Hippocampal formation (tissue), 2 donors: ENCODE measurements at regions not wholly inside any gene's neighbourhood (a gene's known extent, or its start where the extent isn't known, plus 50 kb on each side); places are given as distances from the start of the nearest gene placed in this dataset.
"Not testable (repeated sequence)": the region's sequence is repeated elsewhere in the genome, so short reads cannot be mapped to it uniquely, and the experiment has no call there.

Experiments
- DNase-seq, 2 donors: peaks; one replicate each; lab custom pipeline; 2025; lab: John Stamatoyannopoulos, UW

GRCh38 chr14:34381304-34381703 is 80.7 kb downstream of the SPTSSA start:
- DNase-seq = not testable (repeated sequence)

- DNase-seq = no peak
Observed at GRCh38 chr14:34380471-34380845, 81.6 kb downstream of the SPTSSA start.

- DNase-seq = no peak
Observed at GRCh38 chr14:34379816-34380470, 82.1 kb downstream of the SPTSSA start.

GRCh38 chr14:34376649-34377267 is 85.3 kb downstream of the SPTSSA start:
- DNase-seq = no peak

- no peak for DNase-seq
Observed at GRCh38 chr14:34374998-34375740, 86.9 kb downstream of the SPTSSA start.

GRCh38 chr14:34373191-34373590 is 88.8 kb downstream of the SPTSSA start:
- DNase-seq = no peak

GRCh38 chr14:34372786-34373185 is 89.3 kb downstream of the SPTSSA start:
- no peak for DNase-seq

- DNase-seq = no peak
Observed at GRCh38 chr14:34369648-34370030, 92.4 kb downstream of the SPTSSA start.

GRCh38 chr14:34368971-34369647 is 92.9 kb downstream of the SPTSSA start:
- no peak for DNase-seq

GRCh38 chr14:34368115-34368970 is 93.7 kb downstream of the SPTSSA start:
- no peak for DNase-seq

- peak in 1 of 2 donors; percentile 3 for DNase-seq
Observed at GRCh38 chr14:34365309-34365915, 96.6 kb downstream of the SPTSSA start.

GRCh38 chr14:34364201-34364600 is 97.8 kb downstream of the SPTSSA start:
- no peak for DNase-seq

GRCh38 chr14:34363733-34364134 is 98.3 kb downstream of the SPTSSA start:
- no peak for DNase-seq

- DNase-seq = no peak
Observed at GRCh38 chr14:34362641-34363251, 99.3 kb downstream of the SPTSSA start.

GRCh38 chr14:34361504-34362011 is 100.5 kb downstream of the SPTSSA start:
- DNase-seq = no peak

- DNase-seq = no peak
Observed at GRCh38 chr14:34359420-34360117, 102.5 kb downstream of the SPTSSA start.

- no peak for DNase-seq
Observed at GRCh38 chr14:34356264-34356654, 105.8 kb downstream of the SPTSSA start.

GRCh38 chr14:34355584-34356263 is 106.3 kb downstream of the SPTSSA start:
- peak in 1 of 2 donors; percentile 57 for DNase-seq

GRCh38 chr14:34354556-34354955 is 107.5 kb downstream of the SPTSSA start:
- DNase-seq = no peak
